ENCODE measurements at regions not wholly inside any gene's neighbourhood (a gene's known extent, or its start where the extent isn't known, plus 50 kb on each side); places are given as distances from the start of the nearest gene placed in this dataset.

- TF ChIP-seq CTCF (IDR thresholded peaks at IDR 0.05) = no peak
- no peak for TF ChIP-seq MXI1 (IDR thresholded peaks at IDR 0.05; ENCODE audit: low read depth, low read length)
- no peak for TF ChIP-seq USF2 (IDR thresholded peaks at IDR 0.05; ENCODE audit: borderline replicate concordance, low read depth, low read length)
- TF ChIP-seq POLR2AphosphoS5 (IDR thresholded peaks at IDR 0.05; ENCODE audit: low read depth, low read length) = no peak
- TF ChIP-seq ZBTB33 (IDR thresholded peaks at IDR 0.05; ENCODE audit: borderline replicate concordance, low read depth) = no peak
- no peak for TF ChIP-seq EP300 (IDR thresholded peaks at IDR 0.05; ENCODE audit: borderline replicate concordance in 1 of 2, low read depth in 1 of 2, low read length in 1 of 2)
- no peak for TF ChIP-seq MAX (IDR thresholded peaks at IDR 0.05; ENCODE audit: low read depth)
Observed at GRCh38 chr4:42709392-42710065, 52.6 kb upstream of the ATP8A1 start.
